Glomerular endothelial cell (primary cell): ENCODE measurements at regions not wholly inside any gene's neighbourhood (a gene's known extent, or its start where the extent isn't known, plus 50 kb on each side); places are given as distances from the start of the nearest gene placed in this dataset.

Experiments
- DNase-seq: peaks from one replicate; pipeline ENCODE4 v3.0.0-alpha.2; 2011; ENCODE audit warnings: low read depth, low spot score; ENCODE audit errors: extremely low read depth

DNA sequence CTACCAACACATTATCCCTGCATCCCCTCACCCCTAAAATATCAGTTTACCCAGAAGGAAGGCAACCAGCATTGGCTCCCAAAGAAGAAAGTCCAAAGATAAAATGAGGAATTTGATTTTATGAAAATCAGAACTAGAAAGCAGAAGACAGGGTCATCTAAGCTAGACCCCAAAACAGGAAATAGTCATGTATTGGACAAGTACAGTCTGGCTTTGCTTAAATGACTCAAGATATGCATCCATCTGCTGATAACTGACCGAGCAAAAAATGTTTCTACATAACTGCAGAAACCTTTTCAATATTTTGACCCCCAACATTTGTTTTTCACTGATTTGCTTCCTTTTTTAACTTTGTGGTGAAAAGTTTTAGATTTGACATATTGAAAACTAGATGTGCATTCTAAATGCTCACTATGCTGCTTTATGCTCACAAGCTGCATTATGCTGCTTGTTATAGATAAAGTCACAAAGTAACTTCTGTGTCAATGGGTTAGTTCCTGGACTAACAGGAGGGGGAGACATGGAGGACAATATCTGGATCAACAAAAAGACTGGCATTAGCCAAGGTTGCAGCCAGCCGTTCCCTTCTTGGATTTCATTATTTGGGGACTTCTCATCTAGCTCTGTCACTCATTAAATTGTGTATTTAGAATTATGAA is 227.0 kb downstream of the INHBA start:
- no peak for DNase-seq

- DNase-seq, result no peak
Measured at GRCh38 chr7:41472427-41473125, 230.3 kb downstream of the INHBA start.

- DNase-seq, result no peak
Measured at GRCh38 chr7:41470081-41470480, 232.8 kb downstream of the INHBA start.

- no peak for DNase-seq
Measured at GRCh38 chr7:41467596-41467995, 235.3 kb downstream of the INHBA start.

DNA sequence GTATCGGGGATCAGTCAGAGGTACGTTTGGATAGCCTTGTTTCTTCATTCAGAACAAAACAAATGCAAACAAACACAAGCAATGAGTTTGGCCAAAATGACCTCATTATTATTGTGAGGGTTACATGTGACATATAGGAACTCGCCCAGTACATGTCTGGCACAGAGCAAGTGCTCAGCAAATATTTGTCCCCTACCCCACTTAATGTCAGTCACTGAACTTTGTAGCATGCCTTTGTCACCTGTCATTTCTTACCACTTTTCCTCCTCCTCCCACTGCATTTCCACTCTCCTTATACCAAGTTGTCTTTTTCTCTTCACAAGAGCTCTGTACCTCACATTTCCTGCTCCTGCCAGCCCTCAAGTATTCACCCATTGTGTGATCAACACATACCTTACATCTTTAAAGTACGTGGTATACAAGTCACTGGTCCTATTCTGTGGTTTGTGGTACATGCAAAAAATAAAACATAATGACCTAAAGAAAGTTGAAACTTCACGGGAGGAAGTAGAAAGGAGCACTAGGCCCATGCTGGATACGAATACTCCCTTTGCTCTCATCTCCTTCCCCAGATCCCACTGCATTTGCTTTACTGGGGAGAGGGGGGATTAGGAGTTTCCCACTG is 236.0 kb downstream of the INHBA start:
- DNase-seq, result no peak

DNA sequence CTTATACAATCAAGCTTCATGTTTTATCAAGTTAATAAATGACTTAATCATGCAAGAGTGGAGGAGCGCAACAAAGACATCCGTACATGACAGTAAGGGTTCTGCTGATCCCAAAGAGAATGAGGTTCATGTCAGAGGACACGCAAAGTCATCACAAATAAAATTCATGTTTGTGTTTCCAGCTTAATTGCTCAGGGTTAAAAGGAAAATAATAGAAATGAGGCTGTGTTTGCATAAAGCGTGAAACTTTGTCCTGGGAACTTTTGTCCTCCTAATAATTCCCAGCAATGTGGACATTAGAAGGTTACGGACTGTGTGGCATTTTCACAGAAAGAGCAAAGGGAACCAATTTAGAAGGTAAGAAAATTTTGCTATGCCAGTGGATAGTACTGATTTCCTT is 237.3 kb downstream of the INHBA start:
- DNase-seq, result no peak

DNA sequence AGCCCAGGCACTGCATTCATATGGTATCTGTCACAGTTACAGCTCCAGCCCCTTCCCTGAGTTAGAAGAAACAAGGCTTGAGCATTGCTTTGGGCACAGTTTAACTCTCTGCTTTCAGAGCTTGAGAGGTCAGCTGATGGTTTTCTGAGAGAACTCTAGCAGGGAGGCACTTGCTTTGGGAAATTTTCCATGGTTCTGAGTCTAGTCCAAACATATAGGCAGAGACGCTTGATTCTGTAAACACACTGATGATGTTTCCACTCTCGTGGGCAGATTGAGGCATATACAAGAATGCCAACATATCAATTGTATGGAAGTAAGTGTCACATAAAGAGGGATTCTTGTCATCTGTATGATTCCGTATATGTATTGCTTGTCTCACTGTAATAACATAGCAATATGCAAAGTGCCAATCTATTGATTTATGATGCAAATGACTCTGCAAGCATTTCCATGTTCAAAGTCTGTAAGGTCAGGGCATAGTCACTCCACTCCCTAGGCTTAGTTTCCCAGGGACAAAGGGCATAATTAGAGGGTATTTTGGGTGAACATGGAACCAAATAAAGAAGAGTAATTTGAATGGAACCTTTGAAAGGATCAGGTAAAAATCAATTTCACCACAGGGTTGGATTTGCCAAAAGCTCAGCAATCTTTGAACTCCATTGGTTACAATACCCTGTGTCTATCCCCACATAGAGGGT is 239.0 kb downstream of the INHBA start:
- no peak for DNase-seq

- no peak for DNase-seq
Measured at GRCh38 chr7:41459623-41460261, 243.1 kb downstream of the INHBA start.

GRCh38 chr7:41459183-41459582 is 243.7 kb downstream of the INHBA start:
- no peak for DNase-seq

DNA sequence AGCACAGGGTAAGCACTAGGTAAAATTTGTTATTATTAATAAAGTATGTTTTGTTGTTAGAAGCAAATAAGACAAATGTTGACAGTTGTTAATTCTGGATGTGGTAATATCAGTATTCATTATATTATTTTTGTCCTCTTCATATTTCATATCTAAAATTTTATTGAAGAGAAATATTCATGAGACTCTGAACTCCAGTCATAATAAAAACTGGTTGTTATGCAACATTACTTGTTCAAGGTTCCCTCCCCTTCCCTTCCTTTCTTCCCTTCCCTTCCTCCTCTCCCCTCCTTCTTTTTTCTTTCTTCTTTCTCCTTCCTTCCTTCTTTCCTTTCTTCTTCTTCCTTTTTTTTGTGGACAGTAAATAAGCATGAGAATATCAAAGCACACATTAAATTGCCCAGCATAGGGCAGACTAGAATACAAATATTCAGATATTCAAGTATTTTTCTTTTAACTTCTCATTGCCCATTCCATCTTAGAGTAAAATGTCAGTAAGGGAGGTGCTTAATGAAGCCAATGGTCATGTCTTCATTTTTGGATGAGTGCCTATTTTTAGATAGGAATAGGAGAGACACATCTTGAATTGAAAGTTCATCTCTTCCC is 245.0 kb downstream of the INHBA start:
- no peak for DNase-seq

DNA sequence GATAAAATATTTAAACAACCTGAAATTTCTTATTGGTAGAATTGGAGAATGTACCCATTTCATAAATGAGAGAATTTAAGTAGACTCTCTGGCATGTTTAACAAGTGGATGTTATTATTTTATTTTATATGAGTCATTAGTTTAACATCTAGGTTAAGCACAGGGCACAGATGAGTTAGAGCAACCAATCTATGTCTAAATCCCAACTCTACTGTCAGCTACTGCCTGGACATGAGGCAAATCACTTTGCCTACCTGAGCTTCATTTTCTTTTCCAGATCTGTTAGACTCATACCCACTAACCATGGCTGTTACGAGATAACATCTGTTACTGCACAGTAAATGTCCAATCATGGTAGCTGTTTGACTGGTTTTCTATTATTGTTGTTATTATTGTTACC is 251.1 kb downstream of the INHBA start:
- no peak for DNase-seq

DNA sequence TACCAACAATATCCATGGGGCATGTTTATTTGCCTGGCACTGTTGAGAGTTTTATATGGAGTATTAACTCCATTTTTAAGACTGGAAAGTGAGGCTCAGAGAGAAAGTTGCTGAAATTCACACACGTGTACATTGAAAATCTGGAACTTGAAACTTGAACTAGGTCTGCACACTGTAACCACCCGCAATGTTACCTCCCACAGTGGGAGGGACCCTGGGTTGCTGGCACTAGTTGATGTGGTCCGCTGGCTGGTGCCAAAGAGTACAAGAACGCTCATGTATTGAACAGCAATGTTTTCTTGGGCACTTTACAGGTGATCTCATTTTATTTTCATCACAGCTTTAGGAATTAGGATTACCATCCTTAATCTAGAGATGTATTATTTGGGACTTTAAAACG is 253.2 kb downstream of the INHBA start:
- DNase-seq, result no peak

- no peak for DNase-seq
Measured at GRCh38 chr7:41449286-41449685, 253.6 kb downstream of the INHBA start.

- no peak for DNase-seq
Measured at GRCh38 chr7:41448104-41448503, 254.8 kb downstream of the INHBA start.

- no peak for DNase-seq
Measured at GRCh38 chr7:41447450-41448042, 255.3 kb downstream of the INHBA start.

GRCh38 chr7:41446606-41447449 is 256.1 kb downstream of the INHBA start:
- no peak for DNase-seq

DNA sequence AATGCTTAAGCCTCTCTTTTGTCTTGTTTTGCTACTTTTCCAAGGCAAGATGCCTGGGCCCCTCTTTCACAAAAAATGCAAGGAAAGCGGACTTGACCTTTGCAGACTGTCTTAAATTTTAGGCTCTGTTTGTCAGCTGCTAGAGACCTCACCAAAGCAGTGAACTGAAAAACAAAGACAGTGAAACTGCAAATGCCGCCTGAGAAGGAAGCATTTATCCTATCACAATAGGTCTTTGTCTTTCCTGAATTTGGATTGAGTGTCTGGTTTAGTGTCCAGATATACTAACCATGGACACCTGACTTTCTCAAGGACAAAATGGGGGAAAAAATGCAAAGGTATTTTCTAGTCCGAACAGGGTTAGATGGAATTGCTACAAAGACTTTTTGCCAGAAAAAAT is 256.9 kb downstream of the INHBA start:
- DNase-seq, result no peak

GRCh38 chr7:41445432-41445831 is 257.5 kb downstream of the INHBA start:
- no peak for DNase-seq

DNA sequence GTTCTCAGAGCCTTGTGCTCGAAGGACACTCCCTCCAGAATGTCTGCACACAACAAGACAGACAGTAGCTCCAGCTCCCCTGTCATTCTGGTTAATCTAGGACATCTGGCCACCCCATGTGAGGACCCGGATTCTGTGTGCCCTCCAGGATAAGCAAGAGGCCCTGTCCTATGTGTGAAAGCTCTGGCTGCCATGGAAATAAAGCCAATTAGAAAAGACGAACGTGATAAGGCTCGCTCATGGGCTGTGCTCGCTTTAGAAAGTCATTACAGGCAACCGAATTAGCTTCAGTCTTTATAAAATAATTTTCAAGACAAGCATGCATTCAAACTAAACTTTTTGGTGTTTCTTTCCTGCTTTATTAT is 263.4 kb downstream of the INHBA start:
- no peak for DNase-seq
